ENCODE measurements at regions not wholly inside any gene's neighbourhood (a gene's known extent, or its start where the extent isn't known, plus 50 kb on each side); places are given as distances from the start of the nearest gene placed in this dataset.

DNA sequence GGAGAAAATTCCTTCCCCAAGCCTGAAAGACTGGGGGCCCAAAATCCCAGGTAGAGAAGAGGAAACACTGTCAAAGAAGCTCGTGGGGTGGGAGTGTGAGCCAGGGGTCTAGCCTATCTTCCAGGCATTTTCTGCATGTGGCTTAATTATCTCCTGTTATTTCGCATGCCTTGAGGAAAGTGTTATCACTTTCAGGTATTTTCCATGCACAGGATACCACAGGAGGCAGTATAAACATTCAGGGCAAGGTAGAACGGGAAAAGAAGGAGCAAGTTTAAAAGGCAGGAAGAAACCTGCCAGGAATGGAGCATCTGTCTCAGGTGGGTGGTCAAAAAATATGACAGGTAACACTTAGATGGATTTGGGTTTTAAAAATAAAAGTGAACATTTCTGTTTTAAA is 575.3 kb upstream of the ZNF385D start:
- TF ChIP-seq, protein P1, sequence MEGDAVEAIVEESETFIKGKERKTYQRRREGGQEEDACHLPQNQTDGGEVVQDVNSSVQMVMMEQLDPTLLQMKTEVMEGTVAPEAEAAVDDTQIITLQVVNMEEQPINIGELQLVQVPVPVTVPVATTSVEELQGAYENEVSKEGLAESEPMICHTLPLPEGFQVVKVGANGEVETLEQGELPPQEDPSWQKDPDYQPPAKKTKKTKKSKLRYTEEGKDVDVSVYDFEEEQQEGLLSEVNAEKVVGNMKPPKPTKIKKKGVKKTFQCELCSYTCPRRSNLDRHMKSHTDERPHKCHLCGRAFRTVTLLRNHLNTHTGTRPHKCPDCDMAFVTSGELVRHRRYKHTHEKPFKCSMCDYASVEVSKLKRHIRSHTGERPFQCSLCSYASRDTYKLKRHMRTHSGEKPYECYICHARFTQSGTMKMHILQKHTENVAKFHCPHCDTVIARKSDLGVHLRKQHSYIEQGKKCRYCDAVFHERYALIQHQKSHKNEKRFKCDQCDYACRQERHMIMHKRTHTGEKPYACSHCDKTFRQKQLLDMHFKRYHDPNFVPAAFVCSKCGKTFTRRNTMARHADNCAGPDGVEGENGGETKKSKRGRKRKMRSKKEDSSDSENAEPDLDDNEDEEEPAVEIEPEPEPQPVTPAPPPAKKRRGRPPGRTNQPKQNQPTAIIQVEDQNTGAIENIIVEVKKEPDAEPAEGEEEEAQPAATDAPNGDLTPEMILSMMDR (IDR thresholded peaks at IDR 0.05; ENCODE audit: low read length), result no peak
- TF ChIP-seq EZH2 (IDR thresholded peaks at IDR 0.05; ENCODE audit: borderline replicate concordance, low read length), result no peak
